ENCODE measurements at regions not wholly inside any gene's neighbourhood (a gene's known extent, or its start where the extent isn't known, plus 50 kb on each side); places are given as distances from the start of the nearest gene placed in this dataset.

GRCh38 chr5:135156715-135157404 lies 122.8 kb upstream of the PITX1 start (continued):
- TF ChIP-seq SRSF4 (IDR thresholded peaks at IDR 0.05; ENCODE audit: low read depth, low read length, poor library complexity, severe bottlenecking) (no peak), ZBTB25 (CRISPR knock-in tag; IDR thresholded peaks at IDR 0.05) (peak; percentile 91), ZNF639 (CRISPR knock-in tag; conservative IDR thresholded peaks at IDR 0.05) (peak; percentile 52), SP1 (IDR thresholded peaks at IDR 0.05) (no peak), SP1 (CRISPR knock-in tag; IDR thresholded peaks at IDR 0.05) (peak; percentile 49; the same call in 1 of the 2 replicates), TARDBP (CRISPR knock-in tag; IDR thresholded peaks at IDR 0.05) (peak; percentile 86), ZNF891 (CRISPR knock-in tag; IDR thresholded peaks at IDR 0.05) (0 out of 2 replicates have a peak, but pooled peaks have one; percentile 65), ZNF547 (CRISPR knock-in tag; IDR thresholded peaks at IDR 0.05) (0 out of 2 replicates have a peak, but pooled peaks have one; percentile 6), MYPOP (CRISPR knock-in tag; IDR thresholded peaks at IDR 0.05) (peak; percentile 89), RELA (CRISPR knock-in tag; IDR thresholded peaks at IDR 0.05) (no peak), ZBTB7B (CRISPR knock-in tag; IDR thresholded peaks at IDR 0.05) (peak; percentile 100), AGO1 (IDR thresholded peaks at IDR 0.05; ENCODE audit: low read depth, low read length, poor library complexity, severe bottlenecking) (peak; percentile 53), CBX2 (IDR thresholded peaks at IDR 0.05; ENCODE audit: low read depth, low read length) (no peak), CBX2 (CRISPR knock-in tag; IDR thresholded peaks at IDR 0.05; ENCODE audit: low read depth) (no peak), EED (CRISPR knock-in tag; IDR thresholded peaks at IDR 0.05) (no peak), IRF2 (CRISPR knock-in tag; IDR thresholded peaks at IDR 0.05) (peak; percentile 95), FOXP1 (IDR thresholded peaks at IDR 0.05) (peak; percentile 71; the same call in 1 of the 2 replicates), FOXP1 (CRISPR knock-in tag; IDR thresholded peaks at IDR 0.05) (peak; percentile 91), ZNF841 (CRISPR knock-in tag; IDR thresholded peaks at IDR 0.05; ENCODE audit: borderline replicate concordance) (no peak), ZNF142 (CRISPR knock-in tag; IDR thresholded peaks at IDR 0.05) (no peak; the same call in 1 of the 2 replicates), NFIC (IDR thresholded peaks at IDR 0.05; ENCODE audit: low read length) (no peak)

All from HepG2 (cell line).